G401 (cell line): ENCODE measurements at regions not wholly inside any gene's neighbourhood (a gene's known extent, or its start where the extent isn't known, plus 50 kb on each side); places are given as distances from the start of the nearest gene placed in this dataset.

Experiments
- DNase-seq: peaks from one replicate; pipeline ENCODE4 v3.0.0-alpha.2; 2015; ENCODE audit warnings: low spot score
- in situ Hi-C: cut with HindIII; loops from 2 replicates; pipeline ENCODE4 v1.10.0; 2016; ENCODE audit warnings: low sequenced_read_pairs, mixed read lengths

DNA sequence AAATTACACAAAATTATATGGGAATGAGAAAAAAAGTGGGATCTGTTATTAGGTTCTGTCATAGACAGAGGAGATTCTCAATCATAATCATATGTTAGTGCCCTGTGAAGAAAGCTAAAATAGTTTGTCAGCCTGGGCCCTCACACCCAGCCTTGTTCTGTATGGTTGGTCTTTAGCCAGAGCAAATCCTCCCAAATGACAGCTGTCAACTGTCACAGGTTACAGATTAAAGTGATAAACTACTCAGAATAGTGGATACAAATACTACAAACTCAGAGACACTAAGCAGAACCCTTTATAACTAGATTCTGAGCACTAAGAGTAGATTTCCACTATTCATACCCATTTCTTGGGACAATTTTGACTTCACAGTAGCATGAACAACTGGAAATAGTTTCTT is 405.0 kb upstream of the MEF2C start:
- in situ Hi-C loops, result no loop called here
- DNase-seq, result no peak

DNA sequence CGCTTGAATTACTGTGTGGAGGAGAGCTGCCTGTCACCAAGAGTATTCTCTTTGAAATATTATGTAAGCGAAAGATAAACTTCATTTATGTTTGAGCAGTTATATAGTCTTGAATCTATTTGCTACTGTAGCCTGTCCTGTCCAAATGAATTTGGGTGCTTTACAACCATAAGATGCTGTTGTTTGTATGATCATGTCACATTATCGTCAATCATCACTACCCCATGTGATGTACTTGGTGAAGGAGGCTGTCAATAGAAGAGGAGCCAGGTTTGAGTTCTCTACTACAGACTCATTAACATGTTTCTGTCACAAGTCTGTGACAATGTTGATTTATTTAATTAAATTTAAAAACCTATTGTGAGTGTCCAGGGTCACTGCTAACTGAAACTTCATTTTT is 403.3 kb upstream of the MEF2C start:
- DNase-seq, result no peak
- in situ Hi-C loops, result no loop called here

DNA sequence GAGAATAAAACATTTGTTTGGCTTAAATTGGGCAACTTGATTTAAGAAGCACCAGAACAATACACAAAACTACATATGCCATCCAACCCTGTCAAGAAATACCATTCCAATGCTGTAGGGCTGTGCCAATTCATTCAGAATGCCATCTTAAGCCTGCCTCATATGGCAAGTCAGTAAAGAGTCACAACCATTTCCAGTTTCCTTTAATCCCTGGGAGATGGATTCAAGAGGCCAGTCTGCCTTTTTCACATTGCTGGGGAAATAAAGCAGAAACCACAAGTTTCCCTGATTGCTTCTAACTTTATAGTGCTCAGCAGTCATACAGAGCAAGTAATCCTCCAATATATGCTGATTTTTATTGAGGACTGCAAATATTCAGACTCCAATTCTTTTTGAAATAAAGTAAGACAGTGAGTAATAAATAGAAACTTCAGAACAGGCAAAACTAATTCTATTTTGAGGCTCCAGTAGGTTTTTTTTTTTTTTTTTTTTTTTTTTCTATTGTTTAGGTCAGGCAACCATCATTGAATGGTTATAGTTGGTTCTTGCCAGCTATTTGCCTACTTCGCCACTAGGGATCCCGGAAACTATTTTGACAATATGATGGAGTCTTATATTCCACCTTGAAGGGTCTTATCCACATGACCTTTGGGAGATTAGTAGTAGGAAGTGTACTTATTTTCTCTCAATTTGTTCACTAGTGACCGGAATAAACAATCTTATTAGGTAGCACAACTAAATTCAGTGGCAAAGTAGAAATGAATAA is 400.9 kb upstream of the MEF2C start:
- in situ Hi-C loops, result no loop called here
- DNase-seq, result no peak

DNA sequence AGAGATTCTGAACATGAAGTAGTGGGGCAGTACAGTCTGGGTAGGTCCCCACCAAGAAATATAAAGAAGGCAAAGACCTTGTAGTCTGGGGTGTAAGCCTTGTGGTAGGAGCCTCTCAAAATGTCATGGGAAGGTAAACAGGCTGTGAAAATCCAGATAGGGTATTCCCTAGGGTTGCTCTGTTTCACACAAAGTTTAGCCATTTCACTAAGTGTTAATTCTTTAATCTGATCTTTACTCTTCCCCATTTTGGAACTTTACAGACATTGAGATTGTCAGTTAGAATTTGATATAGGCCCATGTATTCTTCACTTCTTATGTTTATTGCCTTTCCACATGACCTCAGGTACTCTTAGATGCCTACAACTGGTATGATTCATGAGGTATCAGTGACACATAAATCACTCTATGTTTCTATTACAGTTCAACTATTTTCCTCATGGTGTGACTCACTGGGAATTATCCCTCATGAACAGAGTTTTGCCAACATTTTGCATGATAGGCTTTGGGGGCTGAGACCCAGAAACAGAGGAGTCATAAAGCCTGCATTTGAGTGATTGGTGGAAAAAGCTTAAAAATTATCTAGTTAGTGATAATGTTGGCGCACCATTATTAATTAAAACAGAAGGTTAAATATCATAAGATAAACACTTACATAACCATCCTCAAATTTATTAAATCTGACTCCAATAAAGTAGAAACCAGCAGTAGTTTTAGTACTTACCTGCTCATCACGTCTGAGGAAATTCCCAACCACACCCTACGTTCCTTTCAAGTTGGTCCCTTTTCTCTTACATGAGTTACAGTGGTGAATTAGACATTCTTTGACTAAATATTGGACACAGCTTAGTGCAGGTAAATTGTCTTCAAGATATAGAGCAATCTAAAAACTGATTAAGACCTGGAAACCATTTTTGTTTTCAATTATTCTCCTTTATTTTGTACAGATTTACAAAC is 399.8 kb upstream of the MEF2C start:
- DNase-seq, result no peak
- in situ Hi-C loops, result no loop called here

DNA sequence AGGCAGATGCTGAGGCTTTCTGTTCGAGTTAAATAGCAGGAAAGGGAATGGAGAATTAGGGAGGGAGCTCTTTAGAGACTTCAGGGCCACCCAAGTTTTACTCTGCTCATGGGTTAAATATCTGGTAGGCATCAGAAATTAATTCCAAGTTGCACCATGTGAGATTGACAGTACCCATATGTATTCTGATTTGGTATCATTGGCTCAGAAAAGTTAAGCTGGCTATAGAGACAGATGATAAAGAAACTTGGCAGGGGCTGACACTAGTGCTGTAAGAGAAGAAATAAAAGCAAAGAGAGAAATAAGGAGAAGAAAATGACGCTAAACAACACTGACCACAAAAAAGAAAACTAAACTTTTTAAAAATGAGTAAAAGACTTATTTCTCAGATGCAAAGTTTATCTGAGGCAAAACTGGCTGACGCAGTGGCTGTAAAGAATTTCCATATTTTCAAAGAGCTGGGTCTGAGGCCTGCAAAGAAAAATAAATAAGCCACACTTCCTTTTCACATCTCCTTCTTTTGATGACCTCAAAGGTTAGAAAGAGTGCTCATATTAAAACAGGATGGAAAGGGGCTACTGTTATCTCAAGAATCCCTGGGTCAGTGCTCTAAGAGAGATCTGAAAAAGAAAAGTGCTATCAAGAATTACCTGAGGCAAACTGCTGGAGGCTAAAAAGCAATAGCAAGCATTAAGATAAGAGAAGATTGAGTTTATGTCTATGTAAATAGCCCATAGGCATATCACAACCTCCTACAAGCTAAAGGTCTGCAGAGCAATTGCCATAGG is 399.0 kb upstream of the MEF2C start:
- no peak for DNase-seq

DNA sequence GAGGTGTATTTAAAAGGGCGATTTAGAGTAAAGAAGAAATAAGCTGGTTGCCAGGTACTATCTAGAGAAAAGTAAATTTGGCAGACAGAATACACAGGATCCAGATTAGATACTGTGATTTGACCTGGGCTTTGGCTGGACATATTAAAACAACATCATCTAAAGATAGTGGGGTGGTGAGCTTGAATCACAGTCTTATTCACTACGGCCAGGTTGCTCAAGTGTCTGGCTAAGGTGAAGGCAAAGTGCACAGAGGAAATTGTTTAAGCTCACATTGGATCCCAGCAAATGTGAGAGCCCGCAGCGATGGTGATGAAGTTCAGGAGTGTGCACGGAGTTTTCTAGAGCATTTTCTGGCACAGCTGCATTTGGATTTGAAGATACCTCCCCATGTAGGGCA is 398.2 kb upstream of the MEF2C start:
- no peak for DNase-seq
- in situ Hi-C loops, result no loop called here

More for the DNA sequence above, 399.0 kb upstream of the MEF2C start:
- in situ Hi-C loops, result no loop called here

DNA sequence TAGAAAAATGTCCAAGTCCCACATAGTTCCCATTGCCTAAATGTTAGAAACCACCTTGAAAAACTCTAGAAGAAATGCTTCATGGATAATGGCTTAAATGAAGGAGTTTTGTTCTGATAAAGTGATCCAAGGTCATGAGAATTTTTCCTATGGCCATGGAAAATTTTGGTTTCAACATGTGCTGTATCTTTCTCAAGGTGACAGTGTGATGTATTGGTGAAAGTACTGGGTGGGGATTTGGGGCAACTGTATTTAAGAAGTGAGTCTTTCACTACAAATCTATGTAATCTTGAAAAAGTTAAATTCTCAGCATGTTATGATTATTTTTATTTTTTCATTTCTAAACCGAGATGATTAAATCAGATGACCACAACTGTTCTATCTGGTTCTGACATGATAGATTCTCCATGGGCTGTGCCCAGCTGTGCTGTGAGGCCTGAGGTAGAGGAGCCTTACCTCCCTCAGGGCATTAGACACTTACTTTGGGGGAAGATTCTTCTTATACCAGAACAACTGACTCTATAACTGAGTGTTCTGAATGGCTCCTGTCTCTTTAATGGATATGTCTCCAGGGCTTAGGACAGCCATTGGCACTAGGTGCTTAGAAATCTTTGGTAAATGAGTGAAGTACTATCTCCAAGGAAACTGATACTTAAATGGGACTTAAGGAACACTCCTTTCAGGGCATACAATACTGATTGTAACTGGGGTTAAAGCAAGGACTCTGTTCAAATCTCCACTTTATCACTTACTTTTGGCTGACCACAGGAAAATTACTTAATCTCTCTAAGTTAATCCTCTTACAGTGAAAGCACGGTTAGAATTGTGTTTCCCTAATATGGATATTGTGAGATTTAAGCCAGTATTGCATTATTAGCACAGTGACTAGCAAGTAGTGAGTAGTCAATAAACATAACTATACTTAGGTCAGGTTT is 397.4 kb upstream of the MEF2C start:
- no peak for DNase-seq
- in situ Hi-C loops, result no loop called here

DNA sequence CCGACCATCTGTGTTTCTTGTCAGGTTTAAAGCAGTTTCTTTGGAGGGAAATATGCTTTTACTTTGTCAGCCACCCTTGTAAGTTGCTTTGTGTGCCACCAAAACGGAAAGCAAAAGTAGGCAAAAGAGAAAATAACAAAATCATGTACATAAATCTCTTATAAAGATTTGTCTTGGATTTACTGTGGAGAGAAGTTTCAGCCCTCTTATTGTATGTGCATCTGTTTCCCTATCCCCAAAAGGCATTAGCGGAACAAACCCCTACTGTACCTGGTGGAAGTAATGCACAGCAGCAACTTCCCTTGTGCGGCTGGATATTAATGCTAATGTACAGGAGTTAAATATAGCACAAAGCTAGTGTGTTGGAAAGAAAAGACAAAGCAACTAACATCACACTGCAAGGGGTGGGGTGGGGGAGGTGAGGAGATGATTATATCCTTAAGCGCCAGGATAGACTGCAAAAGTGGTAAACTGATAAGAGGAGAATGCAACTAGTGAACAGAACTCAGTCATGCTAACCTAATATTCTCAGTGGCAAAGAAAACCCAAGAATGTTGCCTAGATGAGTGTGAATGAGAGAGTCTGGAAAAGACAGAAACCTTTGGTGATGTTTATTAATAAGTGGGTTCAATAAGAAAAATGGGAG is 396.5 kb upstream of the MEF2C start:
- in situ Hi-C loops, result no loop called here
- no peak for DNase-seq

DNA sequence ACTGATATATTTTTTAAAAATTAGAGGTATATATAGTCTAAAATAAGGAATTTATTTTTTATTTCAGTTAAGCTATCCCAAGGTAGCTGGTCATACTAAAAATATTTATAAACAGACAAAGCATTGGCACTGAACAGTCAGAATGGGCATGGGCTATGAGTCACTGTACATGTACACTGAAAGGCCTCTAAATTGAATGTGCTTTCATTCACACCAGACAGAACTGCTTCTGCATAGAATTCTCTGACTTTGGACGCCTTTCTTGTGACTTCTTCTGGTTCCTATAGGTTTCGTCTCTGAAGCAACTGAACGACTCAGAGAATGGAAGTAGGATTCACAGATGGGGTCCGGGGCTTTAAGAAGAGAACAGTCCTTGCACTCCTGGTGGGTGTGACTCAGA is 394.8 kb upstream of the MEF2C start:
- no peak for DNase-seq
- in situ Hi-C loops, result no loop called here

DNA sequence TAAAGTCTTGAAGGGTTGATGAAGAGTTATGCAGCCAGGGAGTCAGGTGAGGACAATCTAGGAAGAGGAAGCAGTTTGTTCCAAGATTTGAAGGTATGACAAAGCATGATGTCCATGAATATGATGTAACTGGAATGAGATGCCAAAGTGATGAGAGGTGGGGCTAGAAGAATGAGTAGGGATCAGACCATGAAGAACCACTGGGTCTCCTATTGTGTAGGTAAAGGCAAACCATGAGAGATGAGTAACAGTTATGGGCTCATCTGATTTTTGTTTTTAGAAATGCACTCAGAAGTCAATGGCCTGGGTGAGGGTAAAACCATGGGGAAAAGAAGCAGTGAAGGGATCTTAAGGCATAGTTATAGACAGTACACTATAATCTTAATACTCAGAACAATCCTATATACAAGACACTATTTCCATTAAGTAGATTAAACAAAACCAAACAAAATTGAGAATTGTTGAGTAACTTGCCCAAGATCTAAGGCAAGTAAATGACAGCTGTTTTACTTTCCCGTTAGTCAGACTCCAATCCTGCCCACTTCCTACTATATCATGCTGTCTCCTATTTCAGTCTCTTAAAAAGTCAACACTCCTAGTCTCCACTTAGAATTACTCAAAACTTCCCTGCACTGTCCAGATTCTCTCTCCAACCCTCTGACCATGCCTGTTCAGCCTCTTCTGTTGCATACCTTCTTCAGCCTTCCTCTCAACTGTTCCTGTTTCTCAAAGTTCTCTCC is 393.8 kb upstream of the MEF2C start:
- no peak for DNase-seq
- in situ Hi-C loops, result no loop called here

DNA sequence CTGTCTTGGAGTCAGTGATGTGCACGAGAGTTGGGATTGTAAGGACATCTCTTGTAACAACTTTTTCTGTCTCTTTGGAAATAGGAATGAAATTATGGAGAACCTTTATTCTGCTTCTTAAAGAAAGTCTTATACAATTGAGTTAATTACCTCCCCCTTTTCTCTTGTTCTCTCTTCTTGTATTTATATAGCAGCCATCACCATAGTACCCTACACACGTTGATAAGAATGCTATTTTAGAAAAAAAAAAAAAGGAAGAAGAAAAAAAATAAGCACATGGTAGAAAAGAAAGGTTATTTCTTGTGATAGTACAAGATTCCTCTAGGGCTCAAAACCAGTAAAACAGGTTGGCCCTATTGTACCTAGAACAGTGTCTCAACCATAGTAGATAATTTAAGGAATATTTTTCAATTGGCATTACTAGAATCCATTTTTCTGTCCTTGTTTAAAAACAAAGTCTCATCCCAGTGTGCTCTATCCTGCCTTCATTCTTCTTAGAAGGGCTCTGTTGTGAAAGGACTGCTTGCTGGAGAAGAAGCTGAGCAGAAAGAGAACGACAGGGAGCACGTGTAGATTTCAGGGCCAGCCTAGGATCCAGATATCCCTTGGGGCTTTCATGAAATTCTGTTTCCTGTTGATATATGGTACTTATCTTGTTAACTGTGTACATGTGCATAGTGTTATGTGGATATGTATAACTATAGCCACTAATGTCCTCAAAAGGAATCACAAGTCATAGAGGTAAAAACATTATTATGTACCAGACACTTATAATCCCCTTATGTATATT is 392.3 kb upstream of the MEF2C start:
- in situ Hi-C loops, result no loop called here
- no peak for DNase-seq

DNA sequence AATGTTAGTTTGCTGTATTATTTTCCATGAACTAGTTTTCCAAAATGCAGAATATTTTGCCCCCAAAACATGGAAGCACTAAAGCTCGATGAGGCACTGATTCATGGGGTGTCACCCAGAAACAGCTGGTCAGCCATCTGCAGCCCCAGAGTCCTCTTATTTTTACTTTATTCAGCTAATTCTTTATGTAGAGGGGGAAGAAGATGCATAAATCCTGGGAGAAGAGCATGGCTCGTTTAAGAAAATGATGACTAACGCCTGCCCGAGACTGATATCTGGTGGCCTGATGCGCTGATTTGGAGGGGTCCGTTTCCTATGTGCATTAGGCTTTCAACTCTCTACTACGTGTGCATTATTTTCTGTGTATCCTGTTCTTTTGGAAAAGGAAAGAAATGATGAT is 390.3 kb upstream of the MEF2C start:
- in situ Hi-C loops, result no loop called here
- no peak for DNase-seq

DNA sequence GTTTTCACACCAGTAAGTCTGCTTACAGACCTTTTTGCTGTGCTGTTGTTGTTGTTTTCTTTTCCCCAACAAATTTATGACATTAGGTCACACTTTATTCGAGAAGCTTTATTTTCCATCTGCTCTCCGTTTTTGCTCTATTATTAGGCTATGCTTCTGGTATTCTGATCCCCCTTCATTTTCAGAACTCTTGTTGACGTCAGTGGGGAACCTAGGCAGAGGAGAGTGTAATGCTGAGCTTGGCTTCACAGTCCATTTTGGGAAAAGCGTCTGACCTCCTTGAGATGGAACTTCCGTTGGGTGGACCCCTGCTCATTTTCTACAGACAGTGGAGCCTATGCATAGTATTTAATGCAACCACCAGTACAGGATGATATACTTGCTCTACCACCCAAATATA is 387.9 kb upstream of the MEF2C start:
- in situ Hi-C loops, result no loop called here
- DNase-seq, result no peak

DNA sequence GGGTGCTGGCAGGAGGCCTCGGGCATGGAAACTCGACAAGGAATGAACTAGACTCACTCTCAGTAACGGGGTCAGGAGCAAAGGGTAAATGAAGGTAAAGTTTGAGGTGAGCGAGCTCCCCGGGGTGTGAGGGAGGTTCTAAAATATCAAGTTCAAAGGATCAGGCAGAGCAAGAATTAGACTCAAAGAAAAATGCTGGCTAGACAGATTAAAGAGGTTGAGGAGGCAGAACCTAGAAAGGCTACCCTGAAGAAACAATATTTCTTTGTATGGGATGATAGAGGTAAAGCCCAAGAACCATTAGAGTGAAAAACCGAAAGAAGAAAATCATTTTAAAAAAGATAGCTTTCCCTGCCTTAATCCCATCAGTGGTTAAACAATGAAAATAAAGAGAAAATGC is 386.7 kb upstream of the MEF2C start:
- in situ Hi-C loops, result no loop called here
- DNase-seq, result no peak

DNA sequence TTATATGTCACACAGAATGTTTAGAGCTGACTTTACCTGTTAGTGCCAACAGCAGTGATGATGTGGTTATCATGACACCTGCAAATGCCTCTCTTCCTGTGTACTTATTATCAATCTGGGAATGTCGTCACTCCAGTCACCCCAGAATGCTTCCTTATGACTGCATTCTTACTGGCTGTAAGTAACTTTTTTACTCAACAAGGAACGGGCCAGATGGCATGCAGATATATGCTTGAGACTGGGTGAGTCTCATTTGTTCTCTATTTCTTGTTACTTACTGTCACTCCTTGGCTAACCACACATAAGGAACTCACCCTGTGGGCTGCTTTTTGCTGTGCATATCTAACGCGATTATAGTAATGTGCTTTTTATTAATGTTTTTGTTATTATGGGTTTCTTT is 385.5 kb upstream of the MEF2C start:
- in situ Hi-C loops, result no loop called here
- DNase-seq, result no peak

DNA sequence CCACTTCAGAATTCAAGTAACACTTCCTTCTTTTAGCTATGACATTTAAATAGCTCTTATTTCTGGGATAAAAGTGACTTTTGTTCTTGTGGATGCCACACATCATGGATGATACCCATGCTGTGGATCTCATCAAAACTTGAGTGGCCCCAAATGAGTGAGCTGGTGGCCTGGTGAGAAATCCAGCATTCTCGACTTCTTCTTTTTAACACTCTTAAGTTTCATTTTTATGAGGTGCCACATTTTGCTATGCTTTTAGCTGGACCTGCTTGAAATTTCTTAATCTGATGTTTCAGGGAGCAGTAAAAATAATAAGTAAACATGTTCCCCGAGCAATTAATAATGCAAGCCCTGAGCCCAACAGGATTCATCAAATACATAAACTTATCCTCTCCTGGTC is 384.8 kb upstream of the MEF2C start:
- no peak for DNase-seq
- in situ Hi-C loops, result no loop called here
